GM19023 (cell line): ENCODE measurements at regions not wholly inside any gene's neighbourhood (a gene's known extent, or its start where the extent isn't known, plus 50 kb on each side); places are given as distances from the start of the nearest gene placed in this dataset.
"Not testable (repeated sequence)": the region's sequence is repeated elsewhere in the genome, so short reads cannot be mapped to it uniquely, and the experiment has no call there.

Experiments used
- ATAC-seq: cut with Tn5 transposase; IDR thresholded peaks from one replicate; pipeline ENCODE4 v1.9.1; 2021; ENCODE audit warnings: mild to moderate bottlenecking, moderate library complexity; ENCODE audit not compliant: unreplicated experiment

DNA sequence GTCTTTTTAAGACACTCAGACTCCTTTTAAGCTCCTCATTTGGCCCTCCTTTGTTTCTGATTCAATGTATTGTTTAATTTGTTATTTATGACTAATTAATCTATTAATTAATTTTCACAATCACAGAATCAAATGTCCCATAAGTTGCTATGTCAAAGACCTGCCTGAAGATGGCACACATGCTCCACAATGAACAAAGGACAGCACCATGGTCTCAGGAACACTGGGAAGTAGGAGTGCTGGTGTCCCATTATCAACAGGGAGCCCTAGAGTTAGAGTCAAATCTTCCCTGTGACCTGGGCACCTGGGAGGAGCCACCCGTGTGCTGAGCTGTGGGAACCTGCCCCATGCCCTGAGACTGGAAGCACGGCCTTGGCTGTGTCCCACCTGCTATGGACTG, 1164.3 kb downstream of the RPIA start:
- not testable (repeated sequence) for ATAC-seq

DNA sequence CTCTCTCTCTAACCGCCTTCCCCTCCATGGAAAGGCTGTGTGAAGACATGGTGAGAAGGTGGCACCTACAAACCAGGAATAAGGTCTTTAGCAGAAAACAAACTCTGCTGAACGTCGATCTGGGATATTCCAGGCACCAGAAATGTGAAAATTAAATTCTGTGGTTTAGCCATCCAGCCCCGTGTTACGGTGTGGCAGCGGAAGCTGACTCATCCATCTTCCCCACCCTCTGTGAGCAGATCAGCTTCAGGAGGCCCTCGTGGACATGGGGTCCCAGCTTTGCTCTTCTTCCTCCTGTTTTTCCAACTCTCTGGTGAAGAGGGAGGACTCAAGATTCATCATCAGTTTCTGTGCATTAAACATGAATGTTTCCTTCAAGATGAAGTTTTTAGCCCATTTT, 1164.8 kb downstream of the RPIA start:
- ATAC-seq, result not testable (repeated sequence)

DNA sequence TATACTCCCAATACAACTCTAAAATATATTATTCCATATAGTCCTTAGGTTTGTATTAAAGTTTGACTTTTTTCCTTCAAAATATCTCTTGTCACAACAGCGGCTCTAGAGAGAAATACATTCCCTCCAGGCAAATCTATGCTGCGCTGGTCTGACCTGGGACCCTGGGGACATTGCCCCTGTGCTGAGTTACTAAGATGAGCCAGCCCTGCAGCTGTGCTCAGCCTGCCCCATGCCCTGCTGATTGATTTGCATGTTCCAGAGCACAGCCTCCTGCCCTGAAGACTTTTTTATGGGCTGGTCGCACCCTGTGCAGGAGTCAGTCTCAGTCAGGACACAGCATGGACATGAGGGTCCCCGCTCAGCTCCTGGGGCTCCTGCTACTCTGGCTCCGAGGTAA, 1170.7 kb downstream of the RPIA start:
- not testable (repeated sequence) for ATAC-seq

DNA sequence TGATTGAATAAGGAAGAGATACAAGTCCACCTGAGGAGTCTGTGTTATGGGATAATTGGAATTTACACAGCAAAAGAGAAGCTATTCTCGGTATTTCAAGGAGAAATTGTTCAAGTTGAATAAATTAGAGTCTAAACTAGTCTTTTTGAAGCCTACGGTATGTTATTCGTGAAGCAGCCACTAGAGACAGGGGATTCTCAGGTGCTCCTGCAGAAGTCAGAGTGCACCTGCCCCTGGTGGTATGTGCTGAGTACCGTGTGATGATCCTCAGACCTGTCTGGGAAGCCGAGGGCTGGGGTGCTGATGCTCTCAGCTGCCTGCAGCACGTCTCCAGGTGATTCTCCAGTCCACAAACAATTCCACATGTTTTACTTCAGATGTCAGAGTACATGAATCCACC, 1171.7 kb downstream of the RPIA start:
- ATAC-seq, result not testable (repeated sequence)

DNA sequence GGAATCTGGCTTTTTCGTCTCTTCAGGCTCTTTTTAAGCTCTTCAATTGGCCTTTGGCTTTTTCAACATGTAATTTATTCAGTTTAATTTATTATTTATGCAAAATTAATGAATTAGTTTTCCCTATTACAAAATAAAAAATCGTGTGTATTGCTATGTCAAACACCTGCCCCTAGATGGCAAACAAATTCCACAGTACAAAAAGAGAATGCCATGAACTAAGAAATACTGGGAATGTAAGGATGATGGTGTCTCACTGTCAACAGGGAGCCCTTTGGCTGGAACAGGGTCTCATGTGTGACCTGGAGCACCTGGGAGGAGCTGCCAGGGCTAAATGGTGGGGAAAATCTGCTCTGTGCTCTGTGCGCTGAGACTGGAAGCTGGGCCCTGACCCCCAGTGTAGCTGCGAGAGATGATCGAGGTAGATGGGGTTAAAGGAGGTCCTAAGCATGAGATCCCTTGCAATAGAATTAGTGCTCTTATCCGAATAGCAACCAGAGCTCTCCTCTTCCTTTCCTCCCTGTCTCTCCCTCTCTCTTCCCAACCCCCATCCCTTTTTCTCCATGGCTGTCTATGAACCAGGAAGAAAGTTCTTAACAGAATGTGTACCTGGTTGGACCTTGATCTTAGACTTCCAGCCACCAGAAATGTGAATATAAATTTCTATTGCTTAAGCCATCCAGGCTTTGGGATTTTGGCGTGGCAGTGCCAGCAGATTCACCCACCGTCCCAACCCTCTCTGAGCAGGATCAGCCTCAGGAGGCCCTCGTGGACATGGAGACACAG, 1183.5 kb downstream of the RPIA start:
- ATAC-seq, result not testable (repeated sequence)

DNA sequence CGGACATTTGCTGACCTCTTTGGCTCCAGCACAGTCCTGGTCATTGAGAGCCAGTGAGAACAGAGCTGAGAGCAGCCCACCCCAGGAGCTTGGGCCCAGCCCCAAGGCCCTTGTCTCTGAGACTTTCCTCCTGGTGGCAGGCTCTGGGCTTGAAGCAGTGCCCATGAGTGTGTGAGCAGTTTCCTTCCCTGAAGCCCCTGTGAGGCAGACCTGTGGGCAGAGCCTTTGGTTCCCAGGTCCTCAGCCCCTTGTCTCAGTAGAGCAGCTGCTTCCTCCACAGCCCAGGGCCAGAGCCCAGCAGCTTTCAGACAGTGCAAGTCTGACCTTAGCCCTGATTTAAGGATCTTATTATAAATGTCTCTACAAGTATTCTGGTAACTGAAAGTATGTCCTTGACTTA, 1185.0 kb downstream of the RPIA start:
- not testable (repeated sequence) for ATAC-seq

DNA sequence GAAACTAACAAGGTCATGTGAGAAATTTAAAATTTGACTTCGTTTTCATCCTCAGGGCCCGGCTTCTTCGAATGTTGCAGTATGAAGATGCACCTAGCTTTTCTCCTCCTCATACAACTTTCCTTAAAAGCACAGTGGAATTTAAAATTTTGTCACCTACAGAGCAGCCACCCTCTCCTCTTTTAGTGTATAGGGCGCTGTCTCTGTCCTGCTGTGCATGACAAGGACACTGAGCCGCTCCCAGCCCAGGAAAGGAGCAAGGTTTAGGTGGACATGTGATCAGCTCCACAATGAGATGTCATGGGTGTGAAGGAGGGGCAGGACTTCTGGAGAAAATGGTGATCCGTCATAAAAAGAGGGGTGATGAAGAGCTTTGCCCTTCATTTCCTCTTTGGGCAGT, 1185.4 kb downstream of the RPIA start:
- not testable (repeated sequence) for ATAC-seq

DNA sequence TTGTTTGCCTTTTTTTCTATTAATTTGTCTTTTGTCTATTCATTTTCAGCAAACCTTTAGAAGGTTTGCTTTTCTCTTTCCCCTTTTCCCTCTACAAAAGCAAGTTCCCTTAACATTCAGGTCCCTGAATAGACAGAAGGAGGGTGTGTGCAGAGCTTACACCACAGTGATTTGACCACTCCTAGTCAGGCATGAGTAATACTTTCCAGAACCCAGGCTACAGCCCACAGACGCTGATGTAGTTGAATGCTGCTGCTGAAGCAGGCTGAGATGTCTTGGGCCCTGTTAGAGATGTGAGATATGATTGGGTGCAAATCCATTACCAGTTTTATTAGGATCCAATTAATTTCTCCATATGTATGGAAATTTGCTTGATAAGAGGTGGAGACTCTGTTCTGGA, 1191.4 kb downstream of the RPIA start:
- peak; percentile 83 for ATAC-seq

DNA sequence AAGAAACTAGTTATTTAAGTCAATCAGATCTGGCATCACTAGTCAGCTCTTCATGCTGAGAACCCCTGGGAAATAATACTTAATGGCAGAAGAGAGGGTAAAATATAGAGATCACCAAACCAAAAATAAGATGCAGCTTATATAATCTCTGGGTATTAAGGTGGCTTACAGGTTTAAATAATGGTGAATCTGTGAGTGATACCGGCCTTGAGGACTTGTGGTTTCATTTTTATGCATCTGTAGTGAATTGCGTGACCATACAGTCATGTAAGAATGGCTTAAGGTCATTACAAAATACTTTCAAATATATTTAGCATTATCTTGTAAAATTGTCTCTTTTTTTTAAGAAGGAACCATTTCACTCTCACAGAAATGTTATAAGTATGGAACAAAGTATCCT, 1192.2 kb downstream of the RPIA start:
- ATAC-seq, result not testable (repeated sequence)

DNA sequence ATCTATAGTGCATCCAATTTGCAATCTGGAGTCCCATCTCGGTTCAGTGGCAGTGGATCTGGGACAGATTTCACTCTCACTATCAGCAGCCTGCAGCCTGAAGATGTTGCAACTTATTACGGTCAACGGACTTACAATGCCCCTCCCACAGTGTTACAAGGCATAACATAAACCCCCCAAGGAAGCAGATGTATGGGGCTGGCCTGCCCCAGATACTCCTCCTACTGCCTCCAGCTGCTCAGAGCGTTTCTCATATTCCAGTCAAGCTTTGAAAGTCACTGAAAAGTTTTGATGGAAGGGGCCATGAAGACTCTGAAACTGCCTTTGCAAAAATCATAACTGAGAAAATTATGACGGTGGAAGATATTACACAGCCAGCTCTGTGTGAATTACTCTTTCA, 1193.6 kb downstream of the RPIA start:
- not testable (repeated sequence) for ATAC-seq

DNA sequence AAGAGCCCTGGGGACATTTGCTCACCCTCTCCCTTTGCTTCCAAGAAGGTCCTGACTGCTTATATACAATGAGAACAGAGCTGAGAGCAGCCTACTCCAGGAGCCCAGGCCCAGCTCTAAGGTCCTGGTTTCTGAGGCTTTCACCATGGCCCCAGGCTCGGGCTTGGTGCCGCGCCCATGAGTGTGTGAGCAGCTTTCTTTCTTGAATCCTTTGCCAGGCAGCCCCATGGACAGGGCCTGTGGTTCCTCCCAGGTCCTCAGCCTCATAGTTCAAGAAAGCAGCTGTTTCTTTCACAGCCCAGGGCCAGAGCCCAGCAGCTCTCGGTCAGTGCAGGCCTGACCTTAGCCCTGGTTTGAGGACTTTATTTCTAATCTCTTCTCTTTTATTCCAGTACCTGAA, 1197.2 kb downstream of the RPIA start:
- ATAC-seq, result not testable (repeated sequence)

DNA sequence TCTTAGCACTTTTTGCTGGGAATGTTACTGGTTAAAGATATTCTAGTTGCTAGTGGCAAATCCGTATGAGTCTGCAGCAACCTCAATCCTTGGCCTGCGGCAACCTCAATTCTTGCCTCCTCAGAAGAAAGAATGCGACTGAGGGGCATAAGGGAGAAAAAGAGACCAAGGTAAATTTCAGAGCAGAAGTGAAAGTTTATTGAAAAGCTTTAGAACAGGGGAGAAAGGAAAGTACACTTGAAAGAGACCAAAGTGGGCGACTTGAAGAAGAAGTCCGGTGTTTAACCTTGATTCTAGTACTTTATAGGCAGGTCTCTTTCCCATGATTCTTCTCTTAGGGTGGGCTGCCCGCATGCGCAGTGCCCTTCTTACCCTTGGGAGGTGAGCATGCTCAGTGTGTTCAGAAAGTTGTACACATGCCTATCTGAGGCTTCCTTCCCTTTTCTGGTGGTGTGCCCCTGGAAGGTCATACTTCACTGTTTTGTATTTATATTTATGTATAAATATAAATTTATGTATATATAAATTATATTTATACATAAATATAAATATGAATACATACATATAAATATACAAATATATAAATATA, 1198.8 kb downstream of the RPIA start:
- ATAC-seq, result not testable (repeated sequence)

DNA sequence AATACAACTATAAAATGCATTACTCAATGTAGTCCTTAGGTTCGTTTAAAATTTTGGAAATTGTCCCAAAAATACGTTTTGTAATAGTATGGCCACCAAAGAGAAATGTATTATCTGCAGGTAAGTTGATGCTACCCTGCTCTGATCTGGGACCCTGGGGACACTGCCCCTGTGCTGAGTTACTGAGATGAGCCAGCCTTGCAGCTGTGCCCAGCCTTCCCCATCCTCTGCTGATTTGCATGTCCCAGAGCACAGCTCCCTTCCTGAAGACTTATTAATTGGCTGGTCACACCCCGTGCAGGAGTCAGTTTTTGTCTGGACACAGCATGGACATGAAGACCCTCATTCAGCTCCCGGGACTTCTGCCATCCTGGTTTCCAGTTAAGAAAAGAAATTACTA, 1203.5 kb downstream of the RPIA start:
- ATAC-seq, result not testable (repeated sequence)

DNA sequence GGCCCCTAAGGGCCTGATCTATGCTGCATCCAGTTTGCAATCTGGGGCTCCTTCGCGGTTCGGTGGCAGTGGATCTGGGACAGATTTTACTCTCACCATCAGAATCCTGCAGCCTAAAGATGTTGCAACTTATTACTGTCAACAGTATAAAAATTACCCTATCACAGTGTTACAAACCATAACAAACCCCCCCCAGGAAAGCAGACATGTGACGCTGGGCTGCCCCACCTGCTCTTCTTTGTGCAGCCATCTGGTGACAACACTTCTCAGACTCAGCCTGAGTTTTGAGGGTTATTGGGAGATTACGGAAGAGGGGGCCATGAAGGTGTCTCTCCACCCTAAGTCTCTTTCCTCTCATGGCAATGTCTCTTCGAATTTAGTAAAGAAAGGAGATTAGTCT, 1204.2 kb downstream of the RPIA start:
- ATAC-seq, result not testable (repeated sequence)

DNA sequence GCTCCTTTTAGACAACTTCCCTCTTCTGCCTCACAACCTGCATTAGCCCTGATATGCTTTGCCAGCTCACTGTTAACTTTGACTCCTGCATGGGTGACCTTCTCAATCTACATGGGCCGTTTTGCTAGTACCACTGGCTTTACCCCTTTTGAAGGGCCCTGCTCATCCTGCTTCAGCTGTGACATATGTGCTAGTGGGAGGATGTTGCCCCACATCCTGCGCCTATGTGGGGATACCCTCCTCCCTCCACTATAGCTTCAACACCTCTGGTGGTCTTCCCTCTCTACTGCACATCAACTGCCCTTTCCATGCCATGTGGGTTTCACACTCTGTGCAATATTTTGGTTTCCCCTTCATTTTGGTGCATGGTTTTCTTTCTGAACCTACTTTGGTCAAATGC, 1235.5 kb downstream of the RPIA start:
- not testable (repeated sequence) for ATAC-seq

DNA sequence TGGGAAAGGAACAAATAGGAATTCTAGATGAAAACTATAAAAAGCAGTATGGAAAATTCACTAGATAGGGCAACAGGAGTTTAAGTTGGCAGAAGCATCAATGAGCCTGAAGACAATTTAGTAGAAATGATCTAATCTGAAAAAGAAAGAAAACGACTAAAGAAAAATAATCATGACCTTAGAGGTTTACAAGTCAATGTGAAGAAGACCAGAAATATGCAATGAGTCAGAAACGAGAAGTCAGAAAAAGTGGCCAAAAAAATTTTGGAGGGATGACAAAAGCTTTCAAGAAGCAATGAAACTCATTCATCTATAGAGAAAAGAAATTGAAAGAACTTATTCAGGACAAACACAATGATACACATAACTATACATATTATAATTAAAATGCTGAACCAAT, 1244.0 kb downstream of the RPIA start:
- ATAC-seq, result not testable (repeated sequence)

DNA sequence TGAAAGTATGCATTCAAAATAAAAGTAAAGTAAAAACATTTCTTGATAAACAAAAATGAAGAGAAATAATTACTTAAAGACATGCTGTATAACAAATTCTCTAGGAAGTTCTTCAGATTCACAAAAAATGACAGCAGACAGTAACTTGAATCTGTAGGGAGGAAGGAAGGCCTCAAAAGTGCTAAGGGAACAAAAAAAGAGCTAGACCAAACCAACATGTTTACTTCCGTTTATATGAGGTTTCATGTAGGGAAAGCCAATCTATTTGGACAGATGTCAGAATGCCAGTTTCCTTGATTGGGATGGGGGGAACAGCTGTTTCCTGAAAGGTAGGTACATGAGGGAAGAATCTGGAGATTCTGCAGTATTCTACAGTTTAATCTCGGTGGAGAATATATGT, 1244.5 kb downstream of the RPIA start:
- ATAC-seq, result not testable (repeated sequence)

DNA sequence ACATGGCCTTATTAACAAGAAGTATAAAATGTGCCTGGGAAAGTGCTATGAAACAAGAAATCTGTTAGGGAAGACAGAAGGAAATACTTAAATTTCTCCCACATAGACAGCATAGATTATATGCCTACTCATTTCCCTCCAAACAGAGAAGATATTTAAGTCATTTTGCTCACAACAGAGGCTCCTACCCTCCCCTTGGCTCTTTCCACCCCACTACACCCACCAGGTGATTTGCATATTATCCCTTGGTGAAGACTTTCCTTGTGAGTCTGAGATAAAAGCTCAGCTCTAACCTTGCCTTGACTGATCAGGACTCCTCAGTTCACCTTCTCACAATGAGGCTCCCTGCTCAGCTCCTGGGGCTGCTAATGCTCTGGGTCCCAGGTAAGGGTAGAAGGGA, 1245.1 kb downstream of the RPIA start:
- not testable (repeated sequence) for ATAC-seq

DNA sequence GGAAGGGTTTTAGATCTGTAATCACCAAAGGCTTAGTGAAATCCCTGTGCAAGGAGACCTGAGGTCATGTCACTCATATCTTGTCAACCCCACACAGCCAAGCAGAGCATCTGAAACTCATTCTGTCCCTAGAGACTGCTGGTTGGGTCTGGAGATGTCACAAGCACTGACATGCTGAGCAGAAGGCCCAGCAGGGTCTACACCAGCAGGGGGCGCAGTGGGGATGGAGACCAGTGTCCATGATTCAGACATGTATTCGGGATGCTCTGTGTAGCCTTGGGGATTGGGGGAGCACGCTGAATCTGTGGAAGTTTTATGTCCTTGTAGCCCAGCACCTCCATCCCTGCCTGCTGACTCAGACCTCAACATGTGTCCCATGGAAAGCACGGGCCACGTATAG, 1247.3 kb downstream of the RPIA start:
- peak; percentile 87 for ATAC-seq

DNA sequence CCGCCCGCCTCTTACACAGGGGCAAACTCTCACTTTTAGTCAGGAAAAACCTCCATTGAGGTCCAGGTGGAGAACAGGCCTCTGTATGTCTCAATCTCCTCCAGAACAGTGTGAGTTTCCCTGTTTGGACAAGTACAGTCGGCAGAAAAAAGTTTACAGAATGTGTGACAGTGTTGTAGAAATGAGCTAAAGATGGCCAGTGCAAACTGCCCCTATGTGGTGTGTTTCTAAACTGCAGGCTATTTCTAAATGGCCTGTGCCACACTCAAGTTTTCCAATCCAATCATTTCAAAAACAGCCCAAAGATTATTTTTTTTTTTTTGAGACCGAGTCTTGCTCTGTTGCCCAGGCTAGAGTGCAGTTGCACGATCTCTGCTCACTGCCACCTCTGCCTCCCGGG, 1252.8 kb downstream of the RPIA start:
- not testable (repeated sequence) for ATAC-seq

DNA sequence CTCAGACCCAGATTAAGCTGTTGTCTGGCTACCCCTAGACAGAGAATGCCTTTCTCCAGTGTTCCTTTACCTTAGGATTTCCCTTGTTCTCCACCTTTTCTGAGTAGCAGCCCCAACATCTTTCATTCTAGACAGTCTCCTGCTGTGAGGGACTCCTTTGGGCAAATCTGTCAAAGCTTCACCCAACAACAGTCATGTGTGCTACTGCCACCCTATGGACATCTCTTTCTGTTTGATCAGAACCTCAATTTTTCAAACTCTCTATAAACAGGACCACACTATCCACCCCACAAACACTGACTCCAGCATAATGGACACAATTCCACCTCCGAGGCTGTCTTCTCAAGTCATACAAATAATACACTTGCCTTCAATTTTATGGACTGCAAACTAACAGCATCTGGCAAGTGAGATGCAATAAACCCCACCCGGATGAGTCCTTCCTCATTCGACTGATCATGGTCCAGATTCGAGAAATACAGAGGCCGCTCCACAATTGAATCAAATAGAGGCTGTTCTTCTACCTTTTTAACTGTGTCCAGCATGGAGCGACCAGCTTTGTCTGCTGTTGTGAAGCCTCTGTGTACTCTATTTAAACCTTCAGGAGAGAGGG, 1253.6 kb downstream of the RPIA start:
- ATAC-seq, result not testable (repeated sequence)

DNA sequence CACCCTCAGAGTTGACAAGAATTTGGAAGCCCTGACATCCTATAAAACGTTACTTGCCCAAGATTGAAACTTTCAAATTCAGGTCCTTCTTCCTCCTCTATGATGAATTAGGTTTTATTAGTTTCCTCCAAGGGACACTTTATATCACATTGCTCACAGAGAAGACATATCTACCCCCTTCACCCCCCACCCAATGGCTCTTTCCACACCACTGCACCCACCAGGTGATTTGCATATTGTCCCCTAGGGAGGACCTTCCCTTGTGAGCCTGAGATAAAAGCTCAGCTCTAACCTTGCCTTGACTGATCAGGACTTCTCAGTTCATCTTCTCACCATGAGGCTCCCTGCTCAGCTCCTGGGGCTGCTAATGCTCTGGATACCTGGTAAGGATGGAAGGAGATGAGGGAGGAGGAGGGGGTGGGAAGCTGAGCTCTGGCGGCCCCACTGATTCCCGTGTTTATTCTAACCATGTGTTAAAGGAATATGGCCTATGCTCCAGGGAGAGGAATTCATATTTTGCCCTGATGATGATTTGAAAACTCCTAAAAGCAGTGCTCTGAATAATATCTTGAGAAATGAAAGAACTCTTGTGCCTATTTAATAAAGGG, 1255.8 kb downstream of the RPIA start:
- not testable (repeated sequence) for ATAC-seq
